Loucy (cell line): ENCODE measurements at regions not wholly inside any gene's neighbourhood (a gene's known extent, or its start where the extent isn't known, plus 50 kb on each side); places are given as distances from the start of the nearest gene placed in this dataset.

Experiments used
- EZH2phosphoT487 ChIP-seq: fragments of 200-600 bp; IDR thresholded peaks from 2 replicates; pipeline ENCODE4 v1.6.1; 2018; ENCODE audit warnings: antibody characterized with exemption, mild to moderate bottlenecking, moderate library complexity, borderline replicate concordance
- TF ChIP-seq, protein P1 (sequence below): fragments of 200-600 bp; sonication (generic); conservative IDR thresholded peaks from 2 replicates; pipeline ENCODE4 v1.5.1; 2014; ENCODE audit warnings: mild to moderate bottlenecking, antibody characterized with exemption, low read length

DNA sequence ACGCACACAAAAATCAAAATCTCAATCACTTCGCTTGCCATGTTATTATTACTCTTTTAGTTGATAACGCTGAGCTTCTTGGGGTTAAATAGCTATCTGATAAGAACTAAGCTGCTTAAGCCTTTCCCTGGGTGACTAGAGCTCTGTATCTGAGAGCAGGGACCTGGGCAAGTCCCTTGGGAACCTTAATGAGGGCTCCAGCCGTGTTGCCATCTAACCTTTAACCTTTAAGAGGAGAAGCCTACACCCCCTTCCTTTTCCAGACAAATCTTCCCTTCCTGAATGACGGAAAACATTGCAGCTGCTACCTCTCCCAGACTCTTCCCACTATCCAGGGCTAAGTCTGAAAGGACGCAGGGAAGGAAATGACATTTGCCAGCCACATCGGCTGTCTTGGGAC lies 216.5 kb upstream of the RAI14 start:
- TF ChIP-seq, protein P1, sequence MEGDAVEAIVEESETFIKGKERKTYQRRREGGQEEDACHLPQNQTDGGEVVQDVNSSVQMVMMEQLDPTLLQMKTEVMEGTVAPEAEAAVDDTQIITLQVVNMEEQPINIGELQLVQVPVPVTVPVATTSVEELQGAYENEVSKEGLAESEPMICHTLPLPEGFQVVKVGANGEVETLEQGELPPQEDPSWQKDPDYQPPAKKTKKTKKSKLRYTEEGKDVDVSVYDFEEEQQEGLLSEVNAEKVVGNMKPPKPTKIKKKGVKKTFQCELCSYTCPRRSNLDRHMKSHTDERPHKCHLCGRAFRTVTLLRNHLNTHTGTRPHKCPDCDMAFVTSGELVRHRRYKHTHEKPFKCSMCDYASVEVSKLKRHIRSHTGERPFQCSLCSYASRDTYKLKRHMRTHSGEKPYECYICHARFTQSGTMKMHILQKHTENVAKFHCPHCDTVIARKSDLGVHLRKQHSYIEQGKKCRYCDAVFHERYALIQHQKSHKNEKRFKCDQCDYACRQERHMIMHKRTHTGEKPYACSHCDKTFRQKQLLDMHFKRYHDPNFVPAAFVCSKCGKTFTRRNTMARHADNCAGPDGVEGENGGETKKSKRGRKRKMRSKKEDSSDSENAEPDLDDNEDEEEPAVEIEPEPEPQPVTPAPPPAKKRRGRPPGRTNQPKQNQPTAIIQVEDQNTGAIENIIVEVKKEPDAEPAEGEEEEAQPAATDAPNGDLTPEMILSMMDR = no peak
- no peak for TF ChIP-seq EZH2phosphoT487
